D721Med (cell line): ENCODE measurements at regions not wholly inside any gene's neighbourhood (a gene's known extent, or its start where the extent isn't known, plus 50 kb on each side); places are given as distances from the start of the nearest gene placed in this dataset.

ENCODE experiments used
- DNase-seq: peaks from one replicate; pipeline ENCODE4 v3.0.0; 2011; ENCODE audit warnings: low spot score; ENCODE audit not compliant: insufficient read length
- FAIRE-seq: peaks from 2 replicates; lab custom pipeline; 2011; peaks lifted over from hg19 to GRCh38; lab: Jason Lieb, UNC
- TF ChIP-seq, protein P1 (sequence below): IDR thresholded peaks from 2 replicates; pipeline ENCODE4 v1.5.1; 2012; ENCODE audit warnings: mild to moderate bottlenecking, control low read depth; ENCODE audit not compliant: insufficient read depth; ENCODE audit errors: missing control alignments

DNA sequence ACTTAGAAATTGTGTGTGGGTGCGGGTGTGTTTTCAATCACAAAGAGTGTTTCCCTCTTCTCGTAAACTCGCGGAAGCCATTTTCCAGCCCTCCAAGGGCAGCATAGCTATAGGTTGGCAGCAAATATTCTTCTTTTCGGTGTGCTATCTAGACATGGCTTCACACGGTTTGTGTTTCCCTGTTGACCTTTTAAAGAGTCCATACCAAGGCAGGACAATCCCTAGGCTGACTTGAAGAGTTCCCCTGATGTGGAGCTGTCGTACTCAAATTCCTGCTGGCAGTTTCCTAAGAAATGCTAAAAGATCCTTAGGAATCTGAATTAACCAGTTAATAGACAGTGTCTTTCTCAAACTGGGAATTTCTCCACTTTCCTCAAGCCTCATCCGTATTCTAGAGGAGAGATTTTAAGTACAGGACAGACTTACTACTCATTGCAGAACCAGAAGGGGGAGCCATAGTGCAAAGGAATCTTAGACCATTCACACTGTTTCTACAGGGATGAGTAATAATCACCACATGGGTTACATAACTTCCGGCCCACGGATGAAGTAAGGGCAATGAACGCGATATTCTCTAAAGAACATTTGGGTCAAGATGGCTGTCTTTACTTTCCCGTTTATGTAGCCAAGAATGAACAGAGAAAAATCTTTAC lies 288.6 kb upstream of the ELAC2 start:
- TF ChIP-seq, protein P1, sequence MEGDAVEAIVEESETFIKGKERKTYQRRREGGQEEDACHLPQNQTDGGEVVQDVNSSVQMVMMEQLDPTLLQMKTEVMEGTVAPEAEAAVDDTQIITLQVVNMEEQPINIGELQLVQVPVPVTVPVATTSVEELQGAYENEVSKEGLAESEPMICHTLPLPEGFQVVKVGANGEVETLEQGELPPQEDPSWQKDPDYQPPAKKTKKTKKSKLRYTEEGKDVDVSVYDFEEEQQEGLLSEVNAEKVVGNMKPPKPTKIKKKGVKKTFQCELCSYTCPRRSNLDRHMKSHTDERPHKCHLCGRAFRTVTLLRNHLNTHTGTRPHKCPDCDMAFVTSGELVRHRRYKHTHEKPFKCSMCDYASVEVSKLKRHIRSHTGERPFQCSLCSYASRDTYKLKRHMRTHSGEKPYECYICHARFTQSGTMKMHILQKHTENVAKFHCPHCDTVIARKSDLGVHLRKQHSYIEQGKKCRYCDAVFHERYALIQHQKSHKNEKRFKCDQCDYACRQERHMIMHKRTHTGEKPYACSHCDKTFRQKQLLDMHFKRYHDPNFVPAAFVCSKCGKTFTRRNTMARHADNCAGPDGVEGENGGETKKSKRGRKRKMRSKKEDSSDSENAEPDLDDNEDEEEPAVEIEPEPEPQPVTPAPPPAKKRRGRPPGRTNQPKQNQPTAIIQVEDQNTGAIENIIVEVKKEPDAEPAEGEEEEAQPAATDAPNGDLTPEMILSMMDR, result peak; percentile 30
- DNase-seq (peak; percentile 45), FAIRE-seq (peak; percentile 6)

DNA sequence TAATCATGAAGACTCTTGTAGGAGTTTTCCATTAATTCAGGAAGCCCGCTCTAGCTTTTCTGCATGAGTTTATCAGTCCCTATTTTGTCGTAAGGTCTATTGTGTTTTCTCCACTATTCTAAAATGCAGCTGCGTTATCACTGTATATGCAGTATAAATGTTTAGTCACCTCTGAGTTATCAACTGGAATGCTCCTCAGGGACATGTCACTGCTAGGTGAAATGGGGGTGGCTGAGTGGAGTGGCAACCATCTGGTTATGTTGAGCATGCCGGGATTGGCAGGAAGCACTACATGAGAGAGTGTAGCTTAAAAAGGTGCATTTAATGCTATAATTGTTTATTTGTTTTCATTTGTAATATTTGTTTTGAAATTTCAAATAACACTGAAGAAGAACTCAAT lies 285.2 kb upstream of the ELAC2 start:
- FAIRE-seq, result no peak
- no peak for DNase-seq
- TF ChIP-seq, protein P1, result no peak

DNA sequence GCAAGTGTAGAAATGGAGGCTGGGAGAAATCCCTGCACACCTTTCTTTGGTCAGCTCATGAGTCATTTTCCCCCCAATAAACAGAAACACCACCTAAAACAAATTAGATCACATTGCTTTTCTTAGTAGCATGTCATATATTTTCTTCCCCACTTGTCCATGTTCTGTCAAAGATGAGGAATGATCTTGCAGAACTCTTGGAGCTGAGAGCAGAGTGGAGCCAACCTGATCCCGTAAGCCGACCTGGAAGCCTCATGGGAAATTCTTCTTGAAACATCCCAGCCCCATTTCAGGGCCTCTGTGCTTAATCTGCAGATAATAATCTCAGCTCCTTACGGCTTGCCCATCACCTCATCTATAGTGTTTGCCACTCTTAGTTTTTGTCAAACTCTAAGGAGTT lies 284.6 kb upstream of the ELAC2 start:
- no peak for FAIRE-seq

DNA sequence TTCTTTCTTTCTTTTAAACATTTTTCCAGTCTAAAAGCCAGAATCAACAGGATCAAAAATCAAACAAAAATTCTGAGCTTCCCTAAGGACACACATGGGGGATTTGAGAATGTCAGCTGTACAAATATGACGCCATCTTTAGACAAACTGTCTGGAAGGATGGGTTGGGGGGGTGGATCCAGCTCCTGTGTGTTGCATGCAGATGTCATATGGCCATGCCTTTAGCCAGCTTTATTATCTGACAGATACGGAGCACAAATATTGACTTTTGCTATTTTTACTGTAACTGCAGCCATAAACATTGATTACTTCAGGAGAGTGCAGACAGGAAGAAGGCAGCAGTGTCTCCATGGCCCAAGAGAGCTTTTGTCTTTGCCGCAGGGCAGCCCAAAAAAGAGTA lies 279.4 kb upstream of the ELAC2 start:
- DNase-seq (no peak), FAIRE-seq (no peak)
- TF ChIP-seq, protein P1, result no peak

More for the DNA sequence above, 284.6 kb upstream of the ELAC2 start:
- DNase-seq, result no peak
- TF ChIP-seq, protein P1, result no peak

DNA sequence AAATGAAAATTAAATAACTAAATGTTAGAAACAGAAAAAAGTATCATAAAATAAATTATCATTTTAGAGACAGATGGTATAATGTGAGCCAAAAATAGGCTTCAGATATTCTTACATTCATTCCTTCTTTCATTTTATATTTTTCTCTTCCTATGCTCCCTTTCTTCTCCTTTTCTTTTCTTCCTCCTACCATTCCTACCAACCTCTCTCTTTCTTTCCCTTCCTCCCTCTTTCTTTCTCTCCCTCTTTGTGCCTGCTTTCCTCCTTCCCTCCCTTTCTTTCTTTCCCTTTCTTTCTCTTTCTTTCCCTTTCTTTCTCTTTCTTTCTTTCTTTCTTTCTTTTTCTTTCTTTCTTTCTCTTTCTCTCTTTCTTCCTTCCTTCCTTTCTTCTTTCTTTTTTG lies 275.6 kb upstream of the ELAC2 start:
- TF ChIP-seq, protein P1, result no peak
- DNase-seq (no peak), FAIRE-seq (no peak)

DNA sequence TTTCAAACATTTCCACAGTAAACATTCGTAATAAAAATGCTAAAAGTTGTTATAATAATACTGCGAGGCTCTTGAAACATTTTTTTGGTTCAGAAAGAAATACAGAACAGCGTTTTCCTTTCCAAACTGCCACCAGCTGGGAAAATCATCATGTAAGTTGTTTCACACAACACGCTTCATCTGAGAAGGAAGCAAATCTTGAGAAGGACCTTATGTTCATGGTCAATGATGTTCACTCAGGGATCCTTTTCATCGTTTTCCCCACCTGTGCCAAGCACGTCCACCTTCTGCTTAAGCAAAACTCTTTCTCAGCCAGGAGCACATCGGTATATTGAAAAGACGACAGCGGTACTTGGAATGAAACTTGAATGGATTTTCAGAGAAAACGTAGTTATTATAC lies 274.5 kb upstream of the ELAC2 start:
- TF ChIP-seq, protein P1, result no peak
- FAIRE-seq (no peak), DNase-seq (no peak)

DNA sequence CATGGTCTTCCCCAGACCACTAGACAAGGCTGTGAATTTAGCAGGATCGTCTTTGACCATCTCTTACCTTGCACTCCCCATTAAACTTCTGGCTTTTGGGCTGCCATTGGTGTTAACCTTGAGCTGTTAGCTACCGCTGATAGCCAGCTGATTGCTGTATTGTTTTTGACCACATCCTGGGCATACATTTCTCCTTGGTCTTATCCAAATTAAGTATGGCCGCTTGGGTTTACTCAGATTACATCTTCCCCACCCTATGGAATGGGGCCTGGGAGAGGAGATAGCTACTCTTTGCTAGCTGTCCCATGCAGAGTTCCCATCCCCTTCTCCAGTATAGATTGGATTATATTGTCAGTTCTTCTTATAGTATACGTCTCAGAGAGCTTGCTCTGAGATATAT lies 270.4 kb upstream of the ELAC2 start:
- DNase-seq, result no peak
- TF ChIP-seq, protein P1, result no peak
- no peak for FAIRE-seq
